Ishikawa (cell line): ENCODE measurements at regions not wholly inside any gene's neighbourhood (a gene's known extent, or its start where the extent isn't known, plus 50 kb on each side); places are given as distances from the start of the nearest gene placed in this dataset.

ENCODE experiments used
- CEBPB ChIP-seq: IDR thresholded peaks from 2 replicates; pipeline ENCODE4 v1.6.1; 2012
- CREB1 ChIP-seq: IDR thresholded peaks from 2 replicates; pipeline ENCODE4 v1.6.1; 2012; ENCODE audit warnings: low read depth
- EGR1 ChIP-seq: IDR thresholded peaks from 2 replicates; pipeline ENCODE4 v1.6.1; 2012
- EP300 ChIP-seq: IDR thresholded peaks from 2 replicates; pipeline ENCODE4 v1.6.1; 2012; ENCODE audit warnings: borderline replicate concordance
- FOXM1 ChIP-seq: IDR thresholded peaks from 2 replicates; pipeline ENCODE4 v1.6.1; 2012; ENCODE audit warnings: low read depth, borderline replicate concordance
- MAX ChIP-seq: IDR thresholded peaks from 2 replicates; pipeline ENCODE4 v1.6.1; 2012
- NFIC ChIP-seq: IDR thresholded peaks from 2 replicates; pipeline ENCODE4 v1.6.1; 2012
- RAD21 ChIP-seq: IDR thresholded peaks from 2 replicates; pipeline ENCODE4 v1.6.1; 2012; ENCODE audit warnings: low read depth
- TAF1 ChIP-seq: IDR thresholded peaks from 2 replicates; pipeline ENCODE4 v1.6.1; 2012; ENCODE audit warnings: low read depth, mild to moderate bottlenecking
- TCF12 ChIP-seq: IDR thresholded peaks from 2 replicates; pipeline ENCODE4 v1.6.1; 2012; ENCODE audit warnings: low read depth
- TEAD4 ChIP-seq: IDR thresholded peaks from 2 replicates; pipeline ENCODE4 v1.6.1; 2012
- YY1 ChIP-seq: IDR thresholded peaks from 2 replicates; pipeline ENCODE4 v1.6.1; 2012; ENCODE audit warnings: low read depth
- ZBTB7A ChIP-seq: IDR thresholded peaks from 2 replicates; pipeline ENCODE4 v1.6.1; 2012; ENCODE audit warnings: low read depth
- TF ChIP-seq, protein P1 (sequence below): IDR thresholded peaks from 2 replicates; pipeline ENCODE4 v1.6.1; 2012; ENCODE audit warnings: low read depth, mild to moderate bottlenecking
- TF ChIP-seq, protein P2 (sequence below): IDR thresholded peaks from 2 replicates; pipeline ENCODE4 v1.6.1; 2012

DNA sequence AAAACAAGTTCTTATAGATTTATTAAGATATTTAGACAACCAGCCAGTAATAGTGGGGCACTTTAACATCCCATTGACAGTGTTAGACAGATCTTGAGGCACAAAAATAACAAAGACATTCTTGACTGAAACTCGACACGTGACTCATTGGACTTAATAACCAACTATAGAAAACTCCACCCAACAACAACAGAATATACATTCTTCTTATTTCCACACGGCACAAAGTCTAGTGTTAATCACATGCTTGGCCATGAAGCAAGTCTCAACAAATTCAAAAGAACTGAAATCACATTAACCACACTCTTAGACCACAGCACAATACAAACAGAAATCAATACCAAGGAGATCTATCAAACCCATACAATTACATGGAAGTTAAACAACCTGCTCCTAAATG is 138.1 kb downstream of the ARL5B start:
- TF ChIP-seq ZBTB7A (no peak), NFIC (no peak), CEBPB (no peak), EGR1 (no peak), EP300 (no peak), FOXM1 (no peak), TEAD4 (no peak), YY1 (no peak), CREB1 (no peak), TAF1 (no peak), TCF12 (no peak), RAD21 (no peak), MAX (no peak)
- TF ChIP-seq, protein P1, sequence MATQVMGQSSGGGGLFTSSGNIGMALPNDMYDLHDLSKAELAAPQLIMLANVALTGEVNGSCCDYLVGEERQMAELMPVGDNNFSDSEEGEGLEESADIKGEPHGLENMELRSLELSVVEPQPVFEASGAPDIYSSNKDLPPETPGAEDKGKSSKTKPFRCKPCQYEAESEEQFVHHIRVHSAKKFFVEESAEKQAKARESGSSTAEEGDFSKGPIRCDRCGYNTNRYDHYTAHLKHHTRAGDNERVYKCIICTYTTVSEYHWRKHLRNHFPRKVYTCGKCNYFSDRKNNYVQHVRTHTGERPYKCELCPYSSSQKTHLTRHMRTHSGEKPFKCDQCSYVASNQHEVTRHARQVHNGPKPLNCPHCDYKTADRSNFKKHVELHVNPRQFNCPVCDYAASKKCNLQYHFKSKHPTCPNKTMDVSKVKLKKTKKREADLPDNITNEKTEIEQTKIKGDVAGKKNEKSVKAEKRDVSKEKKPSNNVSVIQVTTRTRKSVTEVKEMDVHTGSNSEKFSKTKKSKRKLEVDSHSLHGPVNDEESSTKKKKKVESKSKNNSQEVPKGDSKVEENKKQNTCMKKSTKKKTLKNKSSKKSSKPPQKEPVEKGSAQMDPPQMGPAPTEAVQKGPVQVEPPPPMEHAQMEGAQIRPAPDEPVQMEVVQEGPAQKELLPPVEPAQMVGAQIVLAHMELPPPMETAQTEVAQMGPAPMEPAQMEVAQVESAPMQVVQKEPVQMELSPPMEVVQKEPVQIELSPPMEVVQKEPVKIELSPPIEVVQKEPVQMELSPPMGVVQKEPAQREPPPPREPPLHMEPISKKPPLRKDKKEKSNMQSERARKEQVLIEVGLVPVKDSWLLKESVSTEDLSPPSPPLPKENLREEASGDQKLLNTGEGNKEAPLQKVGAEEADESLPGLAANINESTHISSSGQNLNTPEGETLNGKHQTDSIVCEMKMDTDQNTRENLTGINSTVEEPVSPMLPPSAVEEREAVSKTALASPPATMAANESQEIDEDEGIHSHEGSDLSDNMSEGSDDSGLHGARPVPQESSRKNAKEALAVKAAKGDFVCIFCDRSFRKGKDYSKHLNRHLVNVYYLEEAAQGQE = no peak
- TF ChIP-seq, protein P2, sequence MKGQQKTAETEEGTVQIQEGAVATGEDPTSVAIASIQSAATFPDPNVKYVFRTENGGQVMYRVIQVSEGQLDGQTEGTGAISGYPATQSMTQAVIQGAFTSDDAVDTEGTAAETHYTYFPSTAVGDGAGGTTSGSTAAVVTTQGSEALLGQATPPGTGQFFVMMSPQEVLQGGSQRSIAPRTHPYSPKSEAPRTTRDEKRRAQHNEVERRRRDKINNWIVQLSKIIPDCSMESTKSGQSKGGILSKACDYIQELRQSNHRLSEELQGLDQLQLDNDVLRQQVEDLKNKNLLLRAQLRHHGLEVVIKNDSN = no peak

DNA sequence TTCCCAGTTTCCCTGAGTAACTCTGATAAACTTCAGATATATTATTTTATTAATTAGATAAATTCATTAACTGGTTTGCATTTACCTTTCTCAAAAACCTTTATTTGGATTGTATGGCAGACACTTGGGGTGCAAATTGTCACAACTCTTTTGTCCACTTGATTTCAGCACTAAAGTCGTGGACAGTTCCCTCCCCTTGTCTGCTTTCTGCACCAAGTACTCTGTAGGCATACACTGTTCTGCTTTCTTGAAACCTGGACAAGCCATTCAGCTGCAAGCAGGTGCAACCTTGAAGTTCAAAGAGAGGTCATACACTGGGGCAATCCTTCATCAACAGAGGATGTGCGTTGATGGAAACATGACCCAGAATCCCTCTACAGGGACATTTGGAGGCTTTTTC is 162.9 kb downstream of the ARL5B start:
- TF ChIP-seq, protein P1 = peak; percentile 83
- TF ChIP-seq EP300 = no peak

- no peak for TF ChIP-seq MAX
- TF ChIP-seq CEBPB = no peak
- no peak for TF ChIP-seq NFIC
- TF ChIP-seq RAD21 = no peak
- TF ChIP-seq TEAD4 = no peak
These were observed 170.0 kb downstream of the ARL5B start for GRCh38 chr10:18829259-18829658.

DNA sequence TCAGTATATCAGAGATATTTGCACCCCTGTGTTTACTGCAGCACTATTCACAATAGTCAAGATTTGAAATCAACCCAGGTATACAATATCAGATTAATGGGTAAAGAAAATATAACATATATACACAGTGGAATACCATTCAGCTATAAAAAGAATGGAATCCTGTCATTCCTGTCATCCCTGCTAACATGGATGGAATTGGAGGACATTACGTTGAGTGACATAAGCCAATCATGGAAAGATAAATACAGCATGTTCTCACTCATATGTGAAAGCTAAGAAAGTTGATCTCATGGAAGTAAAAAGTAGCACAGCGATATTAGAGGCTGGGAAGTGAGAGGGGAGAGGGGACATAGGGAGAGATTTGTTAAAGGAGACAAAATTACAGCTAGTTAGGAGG is 171.0 kb downstream of the ARL5B start:
- TF ChIP-seq FOXM1 (no peak), TAF1 (no peak), EGR1 (no peak), NFIC (no peak), TEAD4 (no peak), TCF12 (no peak), YY1 (no peak), ZBTB7A (no peak), MAX (no peak), CEBPB (no peak), RAD21 (no peak), CREB1 (no peak)
- TF ChIP-seq, protein P1 = no peak

GRCh38 chr10:18859659-18860058 is 188.9 kb upstream of the MALRD1 start:
- TF ChIP-seq NFIC (no peak), EGR1 (no peak), RAD21 (no peak), TEAD4 (no peak), TAF1 (no peak), YY1 (no peak), CREB1 (no peak), MAX (no peak), CEBPB (no peak), EP300 (no peak), FOXM1 (no peak), TCF12 (no peak), ZBTB7A (no peak)
- TF ChIP-seq, protein P2 = no peak
- TF ChIP-seq, protein P1 = no peak
